Hematopoietic multipotent progenitor cell treated with erythropoietin and hydrocortisone succinate and interleukin-3 and kit ligand, for 17 days (in vitro differentiated cells): ENCODE measurements at regions not wholly inside any gene's neighbourhood (a gene's known extent, or its start where the extent isn't known, plus 50 kb on each side); places are given as distances from the start of the nearest gene placed in this dataset.

Experiments
- DNase-seq: peaks from one replicate; pipeline ENCODE4 v3.0.0-alpha.2; 2015; ENCODE audit warnings: low spot score

DNA sequence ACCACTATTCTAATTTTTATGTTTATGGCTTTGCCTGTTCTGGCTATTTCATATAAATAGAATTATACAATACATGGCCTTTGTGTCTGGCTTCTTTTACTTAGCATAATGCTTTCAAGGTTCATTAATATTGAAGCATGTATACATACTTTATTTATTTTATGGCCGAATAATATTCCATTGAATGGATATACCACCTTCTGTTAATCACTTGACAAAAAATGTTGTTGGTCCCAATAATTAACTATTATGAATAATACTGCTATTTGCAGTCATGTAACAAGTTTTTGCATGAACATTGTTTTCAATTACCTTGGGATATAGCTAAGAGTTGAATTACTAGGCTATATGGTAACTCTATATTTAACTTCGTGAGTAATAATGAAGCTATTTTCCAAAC is 767.5 kb downstream of the INHBA start:
- DNase-seq = no peak

DNA sequence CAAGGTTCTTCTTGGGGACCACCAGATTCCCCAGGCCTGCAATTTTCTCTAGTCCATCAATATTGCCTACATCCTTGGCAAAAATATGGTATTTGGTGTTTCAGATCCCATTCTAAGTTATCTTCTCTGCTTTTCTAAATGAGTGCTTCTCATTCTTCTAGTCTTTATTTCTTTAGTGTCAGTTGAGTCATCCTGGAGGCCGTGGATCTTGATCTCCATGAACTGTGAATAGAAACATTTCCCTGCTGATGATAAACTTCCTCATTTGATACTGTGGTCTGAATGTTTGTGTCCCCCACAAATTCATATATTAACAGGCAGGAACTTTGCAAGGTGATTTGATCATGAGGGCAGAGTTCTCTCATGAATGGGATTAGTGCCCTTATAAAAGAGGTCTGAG is 779.3 kb downstream of the INHBA start:
- DNase-seq = no peak

DNA sequence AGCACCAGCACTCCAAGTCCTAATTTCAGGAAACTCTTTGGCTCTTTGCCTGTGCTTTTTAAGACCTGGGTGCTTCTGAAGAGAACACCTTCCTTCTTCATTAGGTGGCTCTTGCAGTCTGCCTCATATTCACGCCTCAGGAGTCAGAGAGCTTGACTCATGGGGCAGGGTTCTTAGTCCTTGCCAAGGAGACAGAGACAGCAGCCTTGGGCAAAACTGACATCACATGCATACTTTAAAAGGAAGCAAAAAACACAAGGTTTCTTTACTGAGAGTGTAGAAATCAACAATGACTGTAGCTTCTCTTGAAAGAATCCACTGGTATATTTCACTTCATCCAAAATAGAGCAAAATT is 780.6 kb downstream of the INHBA start:
- DNase-seq = no peak

DNA sequence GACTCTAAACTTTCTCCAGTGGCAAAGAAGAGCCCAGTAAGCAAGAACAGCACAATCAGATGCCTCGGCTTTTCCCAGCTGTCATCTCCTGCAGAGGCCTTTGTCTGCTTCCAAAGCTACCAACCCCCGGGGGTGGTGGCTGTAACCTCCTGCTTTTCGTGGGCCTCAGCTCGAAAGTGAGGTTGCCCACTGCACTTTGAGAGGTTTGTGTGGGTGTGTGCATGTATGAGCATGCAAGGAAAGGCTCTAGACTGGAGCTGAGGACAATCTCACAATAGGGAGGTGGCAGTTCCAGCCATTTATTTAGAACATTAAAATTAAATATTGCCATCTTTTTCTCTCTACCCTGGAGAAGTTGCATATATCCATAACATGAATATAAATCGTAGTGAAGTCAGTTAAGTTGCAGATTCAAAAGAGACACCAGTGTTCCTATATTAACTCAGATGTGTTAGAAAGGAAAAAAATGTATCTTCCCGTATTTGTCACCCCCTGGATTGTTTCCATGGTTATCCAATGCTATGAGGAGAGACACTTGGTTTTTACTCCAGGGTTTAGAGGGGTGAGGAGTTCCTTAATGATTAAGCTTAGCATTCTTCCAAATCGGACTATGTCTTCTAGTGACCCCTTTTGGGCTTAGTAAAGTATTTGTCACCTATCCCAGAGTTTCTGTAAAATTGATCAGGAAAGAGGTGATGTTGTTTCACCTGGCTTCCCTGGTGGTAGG is 781.1 kb downstream of the INHBA start:
- DNase-seq = no peak

DNA sequence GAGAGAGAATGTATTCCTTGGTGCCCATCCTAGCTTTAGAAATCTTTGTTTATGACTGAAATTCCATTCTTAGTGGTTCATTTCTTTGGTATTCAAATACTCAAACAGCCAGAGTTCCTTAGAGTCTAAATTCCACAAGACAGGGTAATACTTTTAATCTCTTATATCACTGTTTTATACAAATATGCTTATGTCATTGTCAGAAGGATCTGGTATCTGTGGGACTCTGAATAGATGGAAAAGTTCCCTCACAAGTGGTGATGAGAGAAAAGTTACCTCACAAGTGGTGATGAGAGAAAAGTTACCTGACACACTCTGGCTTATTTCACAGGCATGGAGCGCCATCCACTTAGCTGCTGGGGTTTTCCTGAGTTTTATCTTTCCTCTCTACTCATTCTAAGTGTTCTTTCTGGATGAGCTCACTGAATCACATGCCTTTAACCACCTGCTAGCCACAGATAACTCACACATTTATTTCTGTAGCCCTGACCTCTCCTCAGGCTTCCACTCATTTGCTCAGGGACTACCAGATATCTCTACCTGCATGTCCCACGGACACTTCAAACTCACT is 784.0 kb downstream of the SUGCT start:
- DNase-seq = no peak

DNA sequence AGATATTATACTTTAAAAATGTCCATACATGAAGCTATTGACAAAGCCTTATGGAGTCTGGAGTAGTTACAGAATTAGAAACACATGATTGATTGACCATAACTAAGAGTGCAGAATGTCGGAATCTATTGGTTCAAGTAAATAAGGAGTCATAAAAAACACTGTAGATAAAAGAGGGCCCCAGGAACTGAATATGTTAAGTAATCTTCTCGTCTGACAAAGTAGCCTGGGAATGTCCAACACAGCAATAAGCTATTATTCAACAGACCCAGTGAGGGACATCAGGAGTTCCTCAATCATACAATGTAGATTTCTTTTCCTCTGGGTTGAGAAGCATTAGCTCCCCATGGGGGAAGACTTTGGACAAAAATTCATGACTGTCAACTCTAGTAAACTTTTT is 782.0 kb downstream of the SUGCT start:
- no peak for DNase-seq

DNA sequence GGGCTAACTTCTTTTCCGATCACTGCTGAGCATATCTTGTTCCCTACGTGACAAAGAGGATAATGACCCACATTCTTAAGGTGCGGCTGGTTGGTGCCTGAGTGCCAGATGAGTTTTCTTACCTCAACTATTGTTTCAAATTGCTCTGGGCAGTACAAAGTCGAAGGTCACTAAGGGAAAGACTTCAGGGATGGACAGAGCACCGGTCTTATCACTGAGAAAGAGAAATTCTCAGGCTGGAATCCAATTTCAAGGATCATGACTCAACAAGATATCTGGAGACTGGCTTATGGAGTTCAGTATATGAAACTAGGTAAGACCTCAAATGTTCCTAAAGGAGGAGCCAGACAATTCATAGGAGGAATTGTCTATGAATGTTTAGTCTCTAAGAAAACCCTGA is 780.3 kb downstream of the SUGCT start:
- DNase-seq = no peak
